Suprapubic skin (tissue), 4 donors: ENCODE measurements at regions not wholly inside any gene's neighbourhood (a gene's known extent, or its start where the extent isn't known, plus 50 kb on each side); places are given as distances from the start of the nearest gene placed in this dataset.
A peak's percentile ranks its signal among the peaks of the same experiment; 100 is the strongest.
"Not testable (repeated sequence)": the region's sequence is repeated elsewhere in the genome, so short reads cannot be mapped to it uniquely, and the experiment has no call there.

Experiments used
- DNase-seq, 2 donors: peaks; one replicate each; pipeline ENCODE4 v3.0.0-alpha.2; 2019; ENCODE audit warnings: low spot score in 2 of 2
- H3K27ac ChIP-seq: fragments of 200-600 bp; sonication (generic); one replicate; pipeline ENCODE4 v1.5.1; 2019
- H3K27me3 ChIP-seq: fragments of 200-600 bp; sonication (generic); one replicate; pipeline ENCODE4 v1.5.1; 2019
- H3K36me3 ChIP-seq: fragments of 200-600 bp; sonication (generic); one replicate; pipeline ENCODE4 v1.5.1; 2019
- H3K4me1 ChIP-seq: fragments of 200-600 bp; sonication (generic); one replicate; pipeline ENCODE4 v1.5.1; 2019
- H3K4me3 ChIP-seq: fragments of 200-600 bp; sonication (generic); one replicate; pipeline ENCODE4 v1.5.1; 2019; ENCODE audit warnings: mild to moderate bottlenecking
- H3K9me3 ChIP-seq: fragments of 200-600 bp; sonication (generic); one replicate; pipeline ENCODE4 v1.5.1; 2019
- CTCF ChIP-seq, 2 donors: fragments of 200-600 bp in 1 of 2; fragments of 450-650 bp in 1 of 2; sonication (generic) in 1 of 2; IDR thresholded peaks; one replicate each; pipeline ENCODE4 v1.5.1; 2016 to 2019; ENCODE audit warnings: antibody characterized with exemption in 2 of 2, mild to moderate bottlenecking in 1 of 2, moderate library complexity in 1 of 2
- EP300 ChIP-seq: sonication (generic); formaldehyde crosslinking; IDR thresholded peaks from one replicate; pipeline ENCODE4 v1.6.1; 2017; ENCODE audit warnings: antibody characterized with exemption
- POLR2A ChIP-seq, 2 donors: fragments of 450-650 bp; IDR thresholded peaks; one replicate each; pipeline ENCODE4 v1.6.1; 2017; ENCODE audit warnings: antibody characterized with exemption in 2 of 2, mild to moderate bottlenecking in 2 of 2, moderate library complexity in 2 of 2
- POLR2AphosphoS5 ChIP-seq, 3 donors: sonication (generic); formaldehyde crosslinking; IDR thresholded peaks; one replicate each; pipeline ENCODE4 v1.6.1; 2017; ENCODE audit warnings: antibody characterized with exemption in 3 of 3
- WGBS: methylation state at CpG from one replicate; pipeline ENCODE4 v1.1.5; 2018; 5-methylcytosine and 5-hydroxymethylcytosine counted together

- Histone ChIP-seq H3K27ac (no peak overlapping the region), H3K27me3 (no peaks in the 10 kb centered on the region), H3K36me3 (no peaks in the 10 kb centered on the region), H3K4me3 (no peak overlapping the region), H3K9me3 (no peaks in the 10 kb centered on the region), H3K4me1 (no peaks in the 10 kb centered on the region)
- no peak for DNase-seq
- WGBS = 18% methylated on average over 5 of the region's 5 CpGs
- no peak for TF ChIP-seq POLR2AphosphoS5 (IDR thresholded peaks at IDR 0.05)
- no peak for TF ChIP-seq CTCF (IDR thresholded peaks at IDR 0.05)
- no peak for TF ChIP-seq POLR2A (IDR thresholded peaks at IDR 0.05)
- TF ChIP-seq EP300 = no peak
These were observed 109.2 kb downstream of the OSTF1 start for GRCh38 chr9:75197561-75197960.

- WGBS = 76% methylated on average over 3 of the region's 7 CpGs
- H3K36me3 ChIP-seq = no peaks in the 10 kb centered on the region
- H3K27me3 ChIP-seq = no peaks in the 10 kb centered on the region
- TF ChIP-seq EP300 (no peak), POLR2A (IDR thresholded peaks at IDR 0.05) (no peak), CTCF (IDR thresholded peaks at IDR 0.05) (no peak), POLR2AphosphoS5 (IDR thresholded peaks at IDR 0.05) (no peak)
- H3K4me3 ChIP-seq = no peak overlapping the region
- H3K9me3 ChIP-seq = no peaks in the 10 kb centered on the region
- H3K27ac ChIP-seq = no peak overlapping the region
- H3K4me1 ChIP-seq = no peaks in the 10 kb centered on the region
- no peak for DNase-seq
These were observed 110.1 kb downstream of the OSTF1 start for GRCh38 chr9:75198436-75198835.

- Histone ChIP-seq H3K4me3 (no peak overlapping the region), H3K27me3 (no peaks in the 10 kb centered on the region), H3K4me1 (no peaks in the 10 kb centered on the region), H3K27ac (no peak overlapping the region), H3K9me3 (no peaks in the 10 kb centered on the region), H3K36me3 (no peaks in the 10 kb centered on the region)
- no peak for DNase-seq
- TF ChIP-seq EP300 (no peak), CTCF (IDR thresholded peaks at IDR 0.05) (peak; percentile 27 to 40)
- WGBS = 88% methylated on average over 1 of the region's 1 CpG
These were observed 112.7 kb downstream of the OSTF1 start for GRCh38 chr9:75200892-75201470.

- no peak overlapping the region for H3K4me3 ChIP-seq
- H3K27ac ChIP-seq = no peak overlapping the region
- H3K4me1 ChIP-seq = no peaks in the 10 kb centered on the region
- H3K27me3 ChIP-seq = no peaks in the 10 kb centered on the region
- no peaks in the 10 kb centered on the region for H3K9me3 ChIP-seq
- no peak for DNase-seq
- TF ChIP-seq EP300 (no peak), POLR2AphosphoS5 (IDR thresholded peaks at IDR 0.05) (no peak), CTCF (IDR thresholded peaks at IDR 0.05) (no peak), POLR2A (IDR thresholded peaks at IDR 0.05) (no peak)
- WGBS = 89% methylated on average over 3 of the region's 3 CpGs
- no peaks in the 10 kb centered on the region for H3K36me3 ChIP-seq
These were observed 113.3 kb downstream of the OSTF1 start for GRCh38 chr9:75201480-75202209.

- H3K4me3 ChIP-seq, H3K27me3 ChIP-seq, H3K27ac ChIP-seq, H3K4me1 ChIP-seq, H3K9me3 ChIP-seq, DNase-seq, H3K36me3 ChIP-seq: not testable (repeated sequence)
- WGBS = 97% methylated on average over 8 of the region's 12 CpGs
These were observed 119.7 kb downstream of the OSTF1 start for GRCh38 chr9:75207997-75208396.
